Activated T-cell treated with anti-CD3 and anti-CD28 coated beads, Interleukin-2, amount 50 U/mL, for 24 hours (primary cell): ENCODE measurements at regions not wholly inside any gene's neighbourhood (a gene's known extent, or its start where the extent isn't known, plus 50 kb on each side); places are given as distances from the start of the nearest gene placed in this dataset.

Experiments
- DNase-seq: peaks from one replicate; pipeline ENCODE4 v3.0.0-alpha.2; 2020
- H3K27ac Mint-ChIP-seq: 2 replicates; pipeline ENCODE4 v1.8.0; 2020; ENCODE audit warnings: mild to moderate bottlenecking, mixed read lengths
- H3K27me3 Mint-ChIP-seq: 2 replicates; pipeline ENCODE4 v1.8.0; 2020; ENCODE audit warnings: mixed read lengths
- H3K36me3 Mint-ChIP-seq: 2 replicates; pipeline ENCODE4 v1.8.0; 2020; ENCODE audit warnings: low read depth, mixed read lengths
- H3K4me1 Mint-ChIP-seq: 2 replicates; pipeline ENCODE4 v1.8.0; 2020; ENCODE audit warnings: low read depth, mixed read lengths
- H3K4me3 Mint-ChIP-seq: 2 replicates; pipeline ENCODE4 v1.8.0; 2020; ENCODE audit warnings: mild to moderate bottlenecking, moderate library complexity, mixed read lengths
- H3K9me3 Mint-ChIP-seq: 2 replicates; pipeline ENCODE4 v1.8.0; 2020; ENCODE audit warnings: mixed read lengths

- Mint-ChIP-seq H3K27me3 (no peaks in the 10 kb centered on the region), H3K4me1 (no peaks in the 10 kb centered on the region), H3K9me3 (no peaks in the 10 kb centered on the region), H3K27ac (no peak overlapping the region), H3K4me3 (no peak overlapping the region), H3K36me3 (no peaks in the 10 kb centered on the region)
- no peak for DNase-seq
Observed at GRCh38 chr12:105804591-105805265, 334.0 kb downstream of the NUAK1 start.

- Mint-ChIP-seq H3K4me1 (no peaks in the 10 kb centered on the region), H3K4me3 (no peak overlapping the region), H3K27me3 (no peaks in the 10 kb centered on the region), H3K27ac (no peak overlapping the region), H3K36me3 (no peaks in the 10 kb centered on the region), H3K9me3 (no peaks in the 10 kb centered on the region)
- DNase-seq = no peak
Observed at GRCh38 chr12:105805730-105806399, 332.9 kb downstream of the NUAK1 start.

GRCh38 chr12:105806400-105806770 lies 332.4 kb downstream of the NUAK1 start:
- H3K27me3 Mint-ChIP-seq = no peaks in the 10 kb centered on the region
- DNase-seq = no peak
- H3K9me3 Mint-ChIP-seq = no peaks in the 10 kb centered on the region
- H3K4me1 Mint-ChIP-seq = no peaks in the 10 kb centered on the region
- H3K27ac Mint-ChIP-seq = no peak overlapping the region
- H3K4me3 Mint-ChIP-seq = no peak overlapping the region
- H3K36me3 Mint-ChIP-seq = no peaks in the 10 kb centered on the region

- Mint-ChIP-seq H3K36me3 (no peaks in the 10 kb centered on the region), H3K4me1 (no peaks in the 10 kb centered on the region), H3K27ac (no peak overlapping the region), H3K4me3 (no peak overlapping the region), H3K9me3 (no peaks in the 10 kb centered on the region), H3K27me3 (no peaks in the 10 kb centered on the region)
- DNase-seq = no peak
Observed at GRCh38 chr12:105812366-105812765, 326.4 kb downstream of the NUAK1 start.

GRCh38 chr12:105813201-105813600 lies 325.6 kb downstream of the NUAK1 start:
- Mint-ChIP-seq H3K4me1 (no peaks in the 10 kb centered on the region), H3K27ac (no peak overlapping the region), H3K27me3 (no peaks in the 10 kb centered on the region), H3K4me3 (no peak overlapping the region), H3K9me3 (no peaks in the 10 kb centered on the region), H3K36me3 (no peaks in the 10 kb centered on the region)
- DNase-seq = no peak

GRCh38 chr12:105814283-105814682 lies 324.5 kb downstream of the NUAK1 start:
- H3K4me3 Mint-ChIP-seq = no peak overlapping the region
- H3K9me3 Mint-ChIP-seq = no peaks in the 10 kb centered on the region
- no peaks in the 10 kb centered on the region for H3K36me3 Mint-ChIP-seq
- H3K27me3 Mint-ChIP-seq = no peaks in the 10 kb centered on the region
- no peak overlapping the region for H3K27ac Mint-ChIP-seq
- no peaks in the 10 kb centered on the region for H3K4me1 Mint-ChIP-seq
- DNase-seq = no peak

- H3K27ac Mint-ChIP-seq = no peak overlapping the region
- no peak overlapping the region for H3K4me3 Mint-ChIP-seq
- no peaks in the 10 kb centered on the region for H3K4me1 Mint-ChIP-seq
- H3K36me3 Mint-ChIP-seq = no peaks in the 10 kb centered on the region
- no peaks in the 10 kb centered on the region for H3K9me3 Mint-ChIP-seq
- DNase-seq = no peak
- H3K27me3 Mint-ChIP-seq = no peaks in the 10 kb centered on the region
Observed at GRCh38 chr12:105819549-105819948, 319.2 kb downstream of the NUAK1 start.

- Mint-ChIP-seq H3K4me1 (no peaks in the 10 kb centered on the region), H3K27ac (no peak overlapping the region), H3K36me3 (no peaks in the 10 kb centered on the region), H3K4me3 (no peak overlapping the region), H3K27me3 (no peaks in the 10 kb centered on the region), H3K9me3 (no peaks in the 10 kb centered on the region)
- no peak for DNase-seq
Observed at GRCh38 chr12:105820429-105821125, 318.2 kb downstream of the NUAK1 start.

- H3K4me3 Mint-ChIP-seq = no peak overlapping the region
- peaks cover 2% of the 10 kb centered on the region for H3K9me3 Mint-ChIP-seq
- H3K36me3 Mint-ChIP-seq = no peaks in the 10 kb centered on the region
- H3K4me1 Mint-ChIP-seq = no peaks in the 10 kb centered on the region
- no peak for DNase-seq
- H3K27me3 Mint-ChIP-seq = no peaks in the 10 kb centered on the region
- H3K27ac Mint-ChIP-seq = no peak overlapping the region
Observed at GRCh38 chr12:105822131-105823105, 316.3 kb downstream of the NUAK1 start.

GRCh38 chr12:105823810-105824209 lies 314.9 kb downstream of the NUAK1 start:
- Mint-ChIP-seq H3K27ac (no peak overlapping the region), H3K27me3 (no peaks in the 10 kb centered on the region), H3K4me3 (no peak overlapping the region)

GRCh38 chr12:105825141-105825540 lies 313.6 kb downstream of the NUAK1 start:
- Mint-ChIP-seq H3K27me3 (no peaks in the 10 kb centered on the region), H3K36me3 (no peaks in the 10 kb centered on the region), H3K4me3 (no peak overlapping the region), H3K9me3 (peaks cover 2% of the 10 kb centered on the region), H3K4me1 (no peaks in the 10 kb centered on the region), H3K27ac (no peak overlapping the region)
- DNase-seq = no peak

More at GRCh38 chr12:105823810-105824209, 314.9 kb downstream of the NUAK1 start:
- Mint-ChIP-seq H3K36me3 (no peaks in the 10 kb centered on the region), H3K4me1 (no peaks in the 10 kb centered on the region), H3K9me3 (peaks cover 2% of the 10 kb centered on the region)
- no peak for DNase-seq

GRCh38 chr12:105831372-105831771 lies 307.4 kb downstream of the NUAK1 start:
- no peaks in the 10 kb centered on the region for H3K9me3 Mint-ChIP-seq
- no peak overlapping the region for H3K27ac Mint-ChIP-seq
- no peaks in the 10 kb centered on the region for H3K36me3 Mint-ChIP-seq
- H3K27me3 Mint-ChIP-seq = no peaks in the 10 kb centered on the region
- H3K4me3 Mint-ChIP-seq = no peak overlapping the region
- H3K4me1 Mint-ChIP-seq = no peaks in the 10 kb centered on the region
- no peak for DNase-seq

GRCh38 chr12:105832021-105832420 lies 306.7 kb downstream of the NUAK1 start:
- Mint-ChIP-seq H3K4me1 (no peaks in the 10 kb centered on the region), H3K36me3 (no peaks in the 10 kb centered on the region), H3K4me3 (no peak overlapping the region), H3K27me3 (no peaks in the 10 kb centered on the region), H3K9me3 (no peaks in the 10 kb centered on the region), H3K27ac (no peak overlapping the region)
- no peak for DNase-seq

- Mint-ChIP-seq H3K4me3 (no peak overlapping the region), H3K9me3 (no peaks in the 10 kb centered on the region), H3K27me3 (peaks cover 4% of the 10 kb centered on the region), H3K36me3 (no peaks in the 10 kb centered on the region), H3K4me1 (no peaks in the 10 kb centered on the region), H3K27ac (no peak overlapping the region)
- DNase-seq = no peak
Observed at GRCh38 chr12:105832806-105833205, 305.9 kb downstream of the NUAK1 start.
